Effector memory CD4-positive, alpha-beta T cell (primary cell): ENCODE measurements at regions not wholly inside any gene's neighbourhood (a gene's known extent, or its start where the extent isn't known, plus 50 kb on each side); places are given as distances from the start of the nearest gene placed in this dataset.

Experiments used
- DNase-seq, 3 donors: peaks; one replicate each; pipeline ENCODE4 v3.0.0-alpha.2; 2020
- H3K27ac ChIP-seq: 2 replicates; pipeline ENCODE4 v1.7.0; 2013; ENCODE audit warnings: mild to moderate bottlenecking, low read length, moderate library complexity; ENCODE audit not compliant: insufficient read depth, poor library complexity, severe bottlenecking
- H3K27me3 ChIP-seq: replicated peaks from 2 replicates; pipeline ENCODE4 v1.7.0; 2013; ENCODE audit warnings: mild to moderate bottlenecking, low read length; ENCODE audit not compliant: insufficient read depth, control insufficient read depth, poor library complexity, severe bottlenecking
- H3K36me3 ChIP-seq: 2 replicates; pipeline ENCODE4 v1.7.0; 2013; ENCODE audit warnings: mild to moderate bottlenecking, low read length, moderate library complexity; ENCODE audit not compliant: control insufficient read depth, insufficient read depth
- H3K4me1 ChIP-seq: 2 replicates; pipeline ENCODE4 v1.7.0; 2013; ENCODE audit warnings: low read length, mild to moderate bottlenecking; ENCODE audit not compliant: control insufficient read depth, insufficient read depth, poor library complexity, severe bottlenecking
- H3K4me3 ChIP-seq: 2 replicates; pipeline ENCODE4 v1.7.0; 2013; ENCODE audit warnings: low read length, low read depth, mild to moderate bottlenecking; ENCODE audit not compliant: insufficient read depth, poor library complexity, severe bottlenecking
- H3K9me3 ChIP-seq: 2 replicates; pipeline ENCODE4 v1.7.0; 2013; ENCODE audit warnings: mild to moderate bottlenecking, low read length, moderate library complexity; ENCODE audit not compliant: control insufficient read depth

DNA sequence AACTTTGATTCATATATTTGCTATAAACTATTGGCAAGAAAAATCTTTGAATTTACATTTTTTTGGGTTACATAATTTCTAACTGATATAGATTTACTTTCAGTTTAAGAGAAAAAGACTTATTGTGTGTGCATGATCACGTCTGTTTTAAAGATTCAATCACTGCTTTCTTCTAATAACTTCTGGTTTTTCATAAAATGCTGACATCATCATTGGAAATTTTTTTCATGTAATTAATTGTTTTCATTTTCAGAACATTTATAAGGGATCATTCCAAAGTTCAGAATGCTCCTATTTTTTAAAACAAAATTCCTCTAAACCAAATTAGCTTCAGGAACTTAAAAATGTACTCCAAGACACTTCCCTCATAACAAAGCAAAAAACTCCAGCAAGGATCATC lies 500.7 kb upstream of the GBE1 start:
- H3K4me1 ChIP-seq, result no peaks in the 10 kb centered on the region
- H3K4me3 ChIP-seq, result no peak overlapping the region
- H3K36me3 ChIP-seq, result no peaks in the 10 kb centered on the region
- DNase-seq, result no peak
- H3K27ac ChIP-seq, result no peak overlapping the region
- H3K27me3 ChIP-seq, result no peaks in the 10 kb centered on the region
- no peaks in the 10 kb centered on the region for H3K9me3 ChIP-seq

DNA sequence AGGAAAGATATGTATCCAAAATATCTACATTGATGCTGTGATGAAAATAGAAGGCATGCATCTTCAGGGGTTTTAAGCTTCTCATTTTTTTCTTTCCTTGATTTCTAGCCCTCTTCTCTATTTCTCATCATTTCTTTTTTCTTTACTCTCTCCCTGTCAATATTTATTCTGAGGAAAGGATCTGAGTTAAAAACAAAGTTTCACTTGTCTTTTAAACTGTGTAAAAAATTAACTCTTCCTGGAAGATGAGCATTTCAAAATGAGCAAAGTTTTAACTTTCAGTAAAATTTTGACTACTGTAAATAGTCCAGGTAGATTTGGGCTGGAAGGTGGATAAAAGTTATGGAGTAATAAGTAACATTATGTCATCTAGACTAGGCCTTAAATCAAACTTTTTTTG lies 500.2 kb upstream of the GBE1 start:
- no peaks in the 10 kb centered on the region for H3K27me3 ChIP-seq
- H3K4me1 ChIP-seq, result no peaks in the 10 kb centered on the region
- no peaks in the 10 kb centered on the region for H3K36me3 ChIP-seq
- H3K27ac ChIP-seq, result no peak overlapping the region
- DNase-seq, result no peak
- H3K9me3 ChIP-seq, result no peaks in the 10 kb centered on the region
- no peak overlapping the region for H3K4me3 ChIP-seq

DNA sequence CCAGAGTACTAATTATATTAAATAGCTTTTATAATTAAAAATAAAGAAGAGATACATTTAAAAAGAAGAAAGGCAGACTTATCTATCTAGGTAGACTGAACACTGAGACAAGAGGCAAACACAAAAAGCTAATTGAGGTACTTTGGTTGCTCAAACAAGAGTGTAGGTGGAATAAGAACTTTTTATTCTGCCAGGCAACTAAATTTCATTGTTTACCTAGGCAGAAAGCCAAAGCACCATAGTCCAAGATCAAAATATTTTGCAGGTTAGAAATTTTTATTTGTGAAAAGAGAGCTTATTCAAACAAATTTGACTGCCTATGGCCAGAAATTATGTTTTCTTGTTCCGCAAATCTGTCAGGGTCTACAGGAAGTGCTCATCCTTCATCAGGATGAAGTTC lies 499.6 kb upstream of the GBE1 start:
- Histone ChIP-seq H3K27me3 (no peaks in the 10 kb centered on the region), H3K36me3 (no peaks in the 10 kb centered on the region), H3K4me1 (no peaks in the 10 kb centered on the region), H3K9me3 (no peaks in the 10 kb centered on the region), H3K4me3 (no peak overlapping the region), H3K27ac (no peak overlapping the region)
- DNase-seq, result no peak

DNA sequence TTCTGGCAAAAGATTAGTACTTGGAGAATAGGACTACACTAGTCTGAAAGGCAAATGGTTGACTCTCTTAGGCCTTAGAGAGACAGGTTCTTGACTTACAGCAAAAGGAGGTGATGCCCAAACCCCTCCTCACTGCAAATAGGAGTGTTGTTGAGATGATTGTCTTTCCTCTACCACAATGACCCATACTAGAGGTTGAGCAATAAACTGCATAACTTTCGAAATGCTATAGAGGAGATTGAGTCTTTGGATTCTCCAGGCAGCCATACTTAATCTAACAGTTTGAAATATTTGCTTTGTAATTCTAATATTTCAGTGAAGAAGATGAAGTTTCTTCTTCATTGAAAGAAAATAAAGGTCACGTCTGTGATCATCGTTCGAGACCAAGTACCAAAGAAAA lies 498.5 kb upstream of the GBE1 start:
- Histone ChIP-seq H3K27me3 (no peaks in the 10 kb centered on the region), H3K36me3 (no peaks in the 10 kb centered on the region), H3K4me3 (no peak overlapping the region), H3K27ac (no peak overlapping the region), H3K9me3 (no peaks in the 10 kb centered on the region), H3K4me1 (no peaks in the 10 kb centered on the region)
- DNase-seq, result no peak

DNA sequence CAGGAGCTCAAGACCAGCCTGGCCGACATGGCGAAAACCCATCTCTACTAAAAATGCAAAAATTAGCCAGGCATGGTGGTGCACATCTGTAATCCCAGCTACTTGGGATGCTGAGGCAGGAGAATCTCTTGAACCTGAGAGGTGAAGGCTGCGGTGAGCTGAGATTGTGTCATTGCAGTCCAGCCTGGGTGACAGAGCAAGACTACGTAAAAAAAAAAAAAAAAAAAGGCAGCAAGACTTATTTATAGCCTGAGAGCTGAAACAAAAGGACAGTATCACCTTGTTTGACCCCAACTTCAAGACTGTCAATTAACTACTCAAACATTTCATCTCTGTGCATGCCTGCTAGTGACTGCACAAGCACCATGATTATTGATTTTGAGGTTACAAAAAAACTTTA lies 478.9 kb upstream of the GBE1 start:
- Histone ChIP-seq H3K9me3 (no peaks in the 10 kb centered on the region), H3K36me3 (no peaks in the 10 kb centered on the region), H3K4me1 (no peaks in the 10 kb centered on the region), H3K4me3 (no peak overlapping the region), H3K27ac (no peak overlapping the region), H3K27me3 (no peaks in the 10 kb centered on the region)
- no peak for DNase-seq

DNA sequence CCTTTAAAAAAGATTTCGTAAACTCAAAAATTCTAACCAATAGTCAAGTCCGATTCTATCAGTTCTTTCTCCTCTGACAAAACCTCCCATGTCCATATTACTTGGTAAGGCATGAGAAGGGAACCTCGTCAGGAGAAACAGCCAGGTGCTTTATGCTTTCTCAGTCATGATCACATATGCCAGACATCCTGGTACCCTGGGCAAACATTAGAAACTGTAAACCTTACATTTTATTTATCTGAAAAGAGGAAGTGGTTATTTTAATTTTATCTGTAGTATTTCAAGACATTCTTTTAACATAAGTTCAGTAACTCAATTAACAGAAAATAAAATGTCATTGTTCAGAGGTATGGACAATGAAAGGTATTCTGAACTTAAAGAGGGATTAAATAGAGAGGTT lies 474.8 kb upstream of the GBE1 start:
- H3K4me3 ChIP-seq, result no peak overlapping the region
- no peak overlapping the region for H3K27ac ChIP-seq
- DNase-seq, result no peak
- H3K9me3 ChIP-seq, result no peaks in the 10 kb centered on the region
- no peaks in the 10 kb centered on the region for H3K27me3 ChIP-seq
- no peaks in the 10 kb centered on the region for H3K36me3 ChIP-seq
- H3K4me1 ChIP-seq, result no peaks in the 10 kb centered on the region

DNA sequence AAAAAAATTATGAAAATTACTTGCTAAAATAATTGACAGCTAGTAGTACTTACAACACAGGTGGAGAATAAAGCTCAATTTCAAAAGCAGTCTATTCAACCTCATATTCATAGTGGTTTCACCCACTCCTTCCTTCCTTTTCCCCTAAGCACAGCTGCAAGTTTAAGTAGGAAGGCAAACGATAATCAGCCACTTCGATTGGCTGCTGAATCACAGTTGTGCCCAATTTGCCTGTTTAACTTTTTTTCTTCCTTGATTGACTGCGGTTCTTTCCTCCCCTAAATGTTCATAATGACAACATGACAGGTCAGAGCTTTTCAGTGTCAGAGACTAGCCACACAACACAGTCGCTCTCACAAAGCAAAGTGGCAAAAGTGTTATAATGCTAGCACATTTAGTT lies 468.0 kb upstream of the GBE1 start:
- Histone ChIP-seq H3K9me3 (no peaks in the 10 kb centered on the region), H3K27ac (no peak overlapping the region), H3K4me1 (no peaks in the 10 kb centered on the region), H3K27me3 (no peaks in the 10 kb centered on the region), H3K4me3 (no peak overlapping the region), H3K36me3 (no peaks in the 10 kb centered on the region)
- DNase-seq, result no peak

DNA sequence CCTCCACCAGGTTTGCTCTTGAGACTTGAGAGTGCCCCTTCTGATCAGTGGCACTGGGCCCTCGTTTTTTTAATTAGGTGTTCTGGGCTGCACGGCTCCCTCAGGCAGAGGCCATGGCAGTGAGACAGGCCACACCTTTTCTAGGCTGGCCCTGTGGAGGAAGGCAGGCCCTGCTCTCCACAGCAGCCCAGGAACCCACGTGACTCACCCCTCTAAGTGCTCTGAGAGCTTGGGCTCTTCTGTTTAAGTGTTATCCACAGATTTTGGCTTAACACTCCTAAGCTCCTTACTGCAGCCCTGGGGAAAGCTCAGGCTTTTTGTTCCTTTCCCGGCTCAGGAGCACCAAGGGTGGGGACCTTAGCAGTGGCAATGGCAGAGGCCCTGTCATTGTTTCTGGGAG lies 463.2 kb upstream of the GBE1 start:
- Histone ChIP-seq H3K4me3 (no peak overlapping the region), H3K27me3 (no peaks in the 10 kb centered on the region), H3K27ac (no peak overlapping the region), H3K4me1 (no peaks in the 10 kb centered on the region), H3K9me3 (no peaks in the 10 kb centered on the region), H3K36me3 (no peaks in the 10 kb centered on the region)
- DNase-seq, result no peak

DNA sequence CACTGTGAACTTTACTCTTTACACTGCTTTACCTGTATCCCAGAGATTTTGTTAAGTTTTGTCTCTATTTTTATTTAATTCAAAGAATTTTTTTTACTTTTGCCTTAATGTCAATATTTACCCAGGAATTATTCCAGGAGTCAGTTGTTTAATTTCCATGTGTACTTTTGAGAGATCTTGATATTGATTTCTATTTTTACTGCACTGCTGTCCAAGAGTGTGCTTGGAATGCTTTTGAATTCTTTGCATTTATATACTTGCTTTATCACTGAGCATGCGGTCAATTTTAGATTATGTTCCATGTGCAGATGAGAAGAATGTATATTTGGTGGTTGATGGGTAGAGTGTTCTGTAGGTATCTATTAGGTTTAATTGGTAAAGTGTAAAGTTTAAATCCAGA lies 461.0 kb upstream of the GBE1 start:
- Histone ChIP-seq H3K27me3 (no peaks in the 10 kb centered on the region), H3K9me3 (no peaks in the 10 kb centered on the region), H3K27ac (no peak overlapping the region), H3K4me1 (no peaks in the 10 kb centered on the region), H3K4me3 (no peak overlapping the region), H3K36me3 (no peaks in the 10 kb centered on the region)
- DNase-seq, result no peak

DNA sequence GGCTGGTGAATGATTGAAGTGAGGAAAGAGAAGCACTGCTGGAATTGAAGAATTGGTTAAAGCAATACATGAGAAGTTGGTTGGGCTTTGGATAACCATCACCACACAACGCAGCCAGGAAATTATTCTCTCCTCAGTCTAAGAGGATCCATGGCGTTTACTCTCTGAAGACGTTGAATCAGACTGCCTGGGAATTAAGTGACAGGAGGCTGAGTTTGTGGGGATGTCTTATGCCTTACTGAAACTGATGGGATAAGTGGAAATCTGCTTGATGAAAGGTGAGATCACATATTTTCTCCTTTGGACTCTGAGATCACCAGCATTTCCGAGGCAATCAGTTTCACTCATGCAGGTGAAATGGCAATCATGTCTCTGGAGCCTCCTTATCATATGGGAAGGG lies 456.1 kb upstream of the GBE1 start:
- Histone ChIP-seq H3K4me3 (no peak overlapping the region), H3K27me3 (no peaks in the 10 kb centered on the region), H3K36me3 (no peaks in the 10 kb centered on the region), H3K4me1 (no peaks in the 10 kb centered on the region), H3K9me3 (no peaks in the 10 kb centered on the region), H3K27ac (no peak overlapping the region)
- DNase-seq, result no peak
